HUES6 (cell line): ENCODE measurements at regions not wholly inside any gene's neighbourhood (a gene's known extent, or its start where the extent isn't known, plus 50 kb on each side); places are given as distances from the start of the nearest gene placed in this dataset.
A peak's percentile ranks its signal among the peaks of the same experiment; 100 is the strongest.

Experiments
- H3K27ac ChIP-seq: 2 replicates; pipeline ENCODE4 v1.7.0; 2013; ENCODE audit warnings: low read depth, mild to moderate bottlenecking, low read length, inconsistent platforms
- H3K27me3 ChIP-seq: 2 replicates; pipeline ENCODE4 v1.6.1; 2013; ENCODE audit warnings: low read length; ENCODE audit not compliant: control insufficient read depth, insufficient read depth
- H3K36me3 ChIP-seq: 2 replicates; pipeline ENCODE4 v1.6.1; 2013; ENCODE audit warnings: low read length; ENCODE audit not compliant: control insufficient read depth, insufficient read depth
- H3K4me1 ChIP-seq: 2 replicates; pipeline ENCODE4 v1.6.1; 2013; ENCODE audit warnings: low read length; ENCODE audit not compliant: control insufficient read depth, insufficient read depth
- H3K4me3 ChIP-seq: 2 replicates; pipeline ENCODE4 v1.5.1; 2013; ENCODE audit warnings: low read depth, low read length
- H3K9ac ChIP-seq: one replicate; pipeline ENCODE4 v1.6.1; 2013; ENCODE audit warnings: mild to moderate bottlenecking, low read length
- H3K9me3 ChIP-seq: 2 replicates; pipeline ENCODE4 v1.6.1; 2013; ENCODE audit warnings: low read depth, low read length; ENCODE audit not compliant: control insufficient read depth, insufficient read depth

DNA sequence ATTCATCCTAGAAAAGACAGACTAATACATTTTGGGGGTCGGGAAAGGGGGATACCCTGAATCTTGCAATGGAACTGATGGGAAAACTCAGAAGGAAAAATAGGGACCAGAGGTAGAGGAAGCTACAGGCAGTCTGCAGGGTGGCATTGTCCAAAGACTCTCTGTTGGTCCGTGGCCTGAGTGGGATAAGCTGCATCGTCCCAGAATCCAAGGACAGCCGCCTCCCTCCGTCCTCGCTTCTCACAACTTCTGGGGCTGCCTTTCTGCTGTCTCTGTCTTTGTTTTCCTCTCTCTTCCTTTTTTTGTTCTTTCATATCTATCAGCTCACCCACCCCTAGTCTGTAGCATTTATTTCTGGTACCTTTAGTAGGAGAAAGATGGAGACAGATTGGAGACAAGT, 1052.6 kb upstream of the RBFOX1 start:
- Histone ChIP-seq H3K9ac (no peak overlapping the region), H3K27me3 (no peaks in the 10 kb centered on the region), H3K36me3 (no peaks in the 10 kb centered on the region), H3K9me3 (no peaks in the 10 kb centered on the region), H3K27ac (no peak overlapping the region), H3K4me1 (peaks cover 17% of the 10 kb centered on the region), H3K4me3 (no peak overlapping the region)

GRCh38 chr16:6279286-6279685, 1053.4 kb upstream of the RBFOX1 start:
- Histone ChIP-seq H3K9ac (no peak overlapping the region), H3K27me3 (no peaks in the 10 kb centered on the region), H3K4me1 (peaks cover 9% of the 10 kb centered on the region), H3K9me3 (no peaks in the 10 kb centered on the region), H3K36me3 (no peaks in the 10 kb centered on the region), H3K4me3 (no peak overlapping the region), H3K27ac (no peak overlapping the region)

DNA sequence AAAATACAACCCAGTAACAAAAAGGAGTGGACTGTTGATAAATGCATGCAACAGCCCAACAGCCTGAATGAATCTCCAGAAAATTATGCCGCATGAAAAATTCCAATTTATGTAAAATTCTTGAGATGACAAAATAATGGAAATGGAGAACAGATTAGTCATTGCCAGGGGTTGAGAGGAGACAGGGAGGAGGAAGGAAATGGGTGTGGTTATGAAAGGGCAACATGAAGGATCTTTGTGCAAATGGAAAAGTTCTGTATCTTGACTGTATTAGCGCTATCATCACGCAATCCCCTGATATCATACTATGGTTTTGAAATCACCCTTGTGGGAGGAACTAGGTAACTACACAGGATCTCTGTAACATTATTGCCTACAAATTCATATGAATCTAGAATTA, 1058.3 kb upstream of the RBFOX1 start:
- Histone ChIP-seq H3K4me1 (peaks cover 10% of the 10 kb centered on the region), H3K9ac (no peak overlapping the region), H3K4me3 (no peak overlapping the region), H3K9me3 (no peaks in the 10 kb centered on the region), H3K27me3 (no peaks in the 10 kb centered on the region), H3K27ac (no peak overlapping the region), H3K36me3 (no peaks in the 10 kb centered on the region)

DNA sequence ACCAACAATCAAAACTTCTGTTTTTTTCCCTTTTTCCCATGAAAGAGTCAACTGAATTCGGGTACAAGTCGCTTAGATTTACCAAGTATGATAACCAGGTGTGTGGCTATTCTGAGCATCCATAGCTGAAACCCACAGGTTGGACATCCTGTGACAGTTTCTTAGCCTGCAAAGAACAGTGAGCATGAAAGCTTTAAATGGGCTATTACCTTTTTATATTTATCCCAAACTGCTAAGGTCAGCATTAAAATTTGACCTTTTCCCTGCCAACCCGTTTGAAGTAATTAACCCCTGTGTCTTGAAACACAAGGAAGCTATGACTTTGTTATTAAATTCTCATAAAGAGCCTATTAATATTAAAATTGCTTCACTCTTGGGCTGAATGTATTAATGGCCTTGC, 1065.0 kb upstream of the RBFOX1 start:
- Histone ChIP-seq H3K9ac (no peak overlapping the region), H3K9me3 (no peaks in the 10 kb centered on the region), H3K4me1 (peaks cover 5% of the 10 kb centered on the region; the same call in 1 of the 2 replicates), H3K27me3 (no peaks in the 10 kb centered on the region), H3K4me3 (no peak overlapping the region), H3K27ac (no peak overlapping the region), H3K36me3 (no peaks in the 10 kb centered on the region)

DNA sequence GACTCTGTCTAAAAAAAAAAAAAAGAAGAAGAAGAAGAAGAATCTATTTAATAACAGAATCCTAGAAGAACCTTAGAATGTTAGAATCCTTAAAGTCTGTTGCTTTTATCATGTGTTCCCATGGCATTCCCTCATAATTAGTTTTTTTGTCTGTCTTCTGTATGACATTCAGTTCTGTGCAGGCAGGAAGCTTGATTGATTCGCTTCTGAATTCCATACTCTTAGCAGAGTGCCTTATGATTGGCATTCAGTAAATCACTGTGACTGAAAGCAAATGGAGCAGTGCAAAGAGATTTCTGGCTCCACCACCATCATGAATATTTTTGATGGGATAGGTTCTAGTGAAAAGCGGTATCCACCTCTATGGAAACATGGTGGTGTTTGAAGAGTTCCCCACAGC, 1065.9 kb upstream of the RBFOX1 start:
- H3K27ac ChIP-seq = no peak overlapping the region
- H3K9me3 ChIP-seq = no peaks in the 10 kb centered on the region
- no peaks in the 10 kb centered on the region for H3K27me3 ChIP-seq
- no peak overlapping the region for H3K4me3 ChIP-seq
- H3K4me1 ChIP-seq = peaks cover 5% of the 10 kb centered on the region; the same call in 1 of the 2 replicates
- no peaks in the 10 kb centered on the region for H3K36me3 ChIP-seq
- H3K9ac ChIP-seq = no peak overlapping the region

GRCh38 chr16:6265968-6266367, 1066.7 kb upstream of the RBFOX1 start:
- no peaks in the 10 kb centered on the region for H3K9me3 ChIP-seq

DNA sequence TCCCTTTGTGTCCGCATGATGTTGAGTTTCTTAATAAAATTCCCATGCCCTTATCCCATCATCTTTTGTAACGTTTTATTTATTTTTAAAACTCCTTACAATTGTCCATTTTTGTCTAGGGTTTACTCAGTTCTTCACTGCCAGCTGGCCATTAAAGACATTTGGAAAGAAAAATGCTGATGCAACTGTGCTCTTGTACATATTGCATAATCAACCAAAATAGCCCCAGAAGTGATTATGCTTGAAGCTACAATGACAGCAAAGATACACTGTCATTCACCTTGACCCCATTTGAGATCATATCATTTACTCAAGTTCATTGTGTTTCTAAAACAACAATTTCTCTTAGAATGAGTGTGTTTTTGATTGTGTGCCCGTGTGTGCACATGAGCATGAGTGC, 1074.6 kb upstream of the RBFOX1 start:
- no peak overlapping the region for H3K4me3 ChIP-seq
- no peak overlapping the region for H3K27ac ChIP-seq

More at GRCh38 chr16:6265968-6266367, 1066.7 kb upstream of the RBFOX1 start:
- H3K4me3 ChIP-seq = no peak overlapping the region
- no peaks in the 10 kb centered on the region for H3K36me3 ChIP-seq
- peaks cover 5% of the 10 kb centered on the region; the same call in 1 of the 2 replicates for H3K4me1 ChIP-seq
- no peaks in the 10 kb centered on the region for H3K27me3 ChIP-seq
- no peak overlapping the region for H3K27ac ChIP-seq
- H3K9ac ChIP-seq = no peak overlapping the region

GRCh38 chr16:6252541-6252940, 1080.1 kb upstream of the RBFOX1 start:
- Histone ChIP-seq H3K4me3 (no peak overlapping the region), H3K27ac (no peak overlapping the region), H3K9me3 (peaks cover 5% of the 10 kb centered on the region; the same call in 1 of the 2 replicates), H3K9ac (no peak overlapping the region), H3K36me3 (no peaks in the 10 kb centered on the region), H3K4me1 (peaks cover 9% of the 10 kb centered on the region; the same call in 1 of the 2 replicates), H3K27me3 (no peaks in the 10 kb centered on the region)

More for the DNA sequence above, 1074.6 kb upstream of the RBFOX1 start:
- H3K27me3 ChIP-seq = no peaks in the 10 kb centered on the region
- peaks cover 7% of the 10 kb centered on the region; the same call in 1 of the 2 replicates for H3K9me3 ChIP-seq
- H3K9ac ChIP-seq = no peak overlapping the region
- no peaks in the 10 kb centered on the region for H3K36me3 ChIP-seq
- H3K4me1 ChIP-seq = no peaks in the 10 kb centered on the region

- H3K4me1 ChIP-seq = peaks cover 9% of the 10 kb centered on the region; the same call in 1 of the 2 replicates
- H3K9me3 ChIP-seq = peaks cover 5% of the 10 kb centered on the region; the same call in 1 of the 2 replicates
- H3K27ac ChIP-seq = no peak overlapping the region
- H3K27me3 ChIP-seq = no peaks in the 10 kb centered on the region
- peak overlapping the region; percentile 6 for H3K9ac ChIP-seq
- no peak overlapping the region for H3K4me3 ChIP-seq
- no peaks in the 10 kb centered on the region for H3K36me3 ChIP-seq
Observed at GRCh38 chr16:6250511-6250910, 1082.1 kb upstream of the RBFOX1 start.

DNA sequence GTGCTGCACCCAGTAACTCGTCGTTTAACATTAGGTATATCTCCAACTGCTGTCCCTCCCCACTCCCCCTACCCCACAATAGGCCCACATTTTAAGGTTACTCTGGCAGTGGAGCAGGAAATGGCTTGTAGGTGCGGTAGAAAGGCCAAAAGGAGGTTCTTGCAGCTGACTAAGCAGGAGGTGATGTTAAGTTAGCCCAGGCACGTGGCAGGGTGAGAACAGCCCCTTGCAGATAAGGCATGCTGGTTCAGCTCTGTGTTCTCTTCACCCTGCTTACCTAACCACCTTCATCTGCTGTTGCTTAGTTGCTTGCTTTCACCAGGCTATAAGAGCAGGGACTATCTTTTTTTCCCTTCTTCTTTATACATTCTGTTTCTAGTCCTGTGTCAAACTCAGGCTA, 1082.8 kb upstream of the RBFOX1 start:
- Histone ChIP-seq H3K36me3 (no peaks in the 10 kb centered on the region), H3K27me3 (no peaks in the 10 kb centered on the region), H3K4me1 (peaks cover 9% of the 10 kb centered on the region; the same call in 1 of the 2 replicates), H3K9me3 (peaks cover 5% of the 10 kb centered on the region; the same call in 1 of the 2 replicates), H3K4me3 (no peak overlapping the region), H3K27ac (no peak overlapping the region), H3K9ac (no peak overlapping the region)

- Histone ChIP-seq H3K4me3 (no peak overlapping the region), H3K9me3 (no peaks in the 10 kb centered on the region), H3K27me3 (no peaks in the 10 kb centered on the region), H3K27ac (no peak overlapping the region), H3K9ac (no peak overlapping the region), H3K36me3 (no peaks in the 10 kb centered on the region), H3K4me1 (peaks cover 9% of the 10 kb centered on the region; the same call in 1 of the 2 replicates)
Observed at GRCh38 chr16:6248199-6248598, 1084.4 kb upstream of the RBFOX1 start.

GRCh38 chr16:6247775-6248174, 1084.9 kb upstream of the RBFOX1 start:
- Histone ChIP-seq H3K4me3 (no peak overlapping the region), H3K27ac (no peak overlapping the region), H3K27me3 (no peaks in the 10 kb centered on the region), H3K9ac (no peak overlapping the region), H3K4me1 (peaks cover 9% of the 10 kb centered on the region; the same call in 1 of the 2 replicates), H3K36me3 (no peaks in the 10 kb centered on the region), H3K9me3 (no peaks in the 10 kb centered on the region)
